Tibial nerve (tissue), 4 donors: ENCODE measurements at regions not wholly inside any gene's neighbourhood (a gene's known extent, or its start where the extent isn't known, plus 50 kb on each side); places are given as distances from the start of the nearest gene placed in this dataset.

Source experiments
- DNase-seq, 2 donors: peaks; one replicate each; pipeline ENCODE4 v3.0.0-alpha.2; 2019; ENCODE audit warnings: low spot score in 2 of 2
- H3K27ac ChIP-seq, 4 donors: fragments of 200-600 bp; sonication (generic) in 3 of 4; one replicate each; pipeline ENCODE4 v1.5.1; 2017 to 2019; ENCODE audit warnings: mild to moderate bottlenecking in 1 of 4
- H3K27me3 ChIP-seq, 2 donors: fragments of 200-600 bp; sonication (generic) in 1 of 2; one replicate each; pipeline versions ENCODE4 v1.5.1 to v1.6.0; 2017 to 2019
- H3K36me3 ChIP-seq, 3 donors: fragments of 200-600 bp; sonication (generic); one replicate each; pipeline ENCODE4 v1.5.1; 2018 to 2019
- H3K4me1 ChIP-seq, 4 donors: fragments of 200-600 bp; sonication (generic) in 3 of 4; one replicate each; pipeline ENCODE4 v1.5.1; 2017 to 2019
- H3K4me3 ChIP-seq, 4 donors: fragments of 200-600 bp; sonication (generic) in 3 of 4; one replicate each; pipeline ENCODE4 v1.5.1; 2017 to 2019; ENCODE audit warnings: mild to moderate bottlenecking in 1 of 4, moderate library complexity in 1 of 4
- H3K9me3 ChIP-seq, 4 donors: fragments of 200-600 bp; sonication (generic) in 3 of 4; one replicate each; pipeline ENCODE4 v1.5.1; 2017 to 2019
- EP300 ChIP-seq, 2 donors: sonication (generic); formaldehyde crosslinking; IDR thresholded peaks; one replicate each; pipeline ENCODE4 v1.6.1; 2017; ENCODE audit warnings: antibody characterized with exemption in 2 of 2, mild to moderate bottlenecking in 1 of 2
- POLR2A ChIP-seq, 2 donors: fragments of 450-650 bp; IDR thresholded peaks; one replicate each; pipeline ENCODE4 v1.6.1; 2017; ENCODE audit warnings: antibody characterized with exemption in 2 of 2, mild to moderate bottlenecking in 2 of 2, moderate library complexity in 2 of 2
- WGBS, 2 donors: methylation state at CpG; one replicate each; pipeline ENCODE4 v1.1.5; 2018; 5-methylcytosine and 5-hydroxymethylcytosine counted together
- TF ChIP-seq, protein P1 (sequence below), 5 experiments: fragments of 200-600 bp in 3 of 5; fragments of 450-650 bp in 2 of 5; sonication (generic) in 3 of 5; IDR thresholded peaks; one replicate each; pipeline ENCODE4 v1.5.1; 2016 to 2019; ENCODE audit warnings: antibody characterized with exemption in 5 of 5, mild to moderate bottlenecking in 3 of 5, moderate library complexity in 2 of 5

DNA sequence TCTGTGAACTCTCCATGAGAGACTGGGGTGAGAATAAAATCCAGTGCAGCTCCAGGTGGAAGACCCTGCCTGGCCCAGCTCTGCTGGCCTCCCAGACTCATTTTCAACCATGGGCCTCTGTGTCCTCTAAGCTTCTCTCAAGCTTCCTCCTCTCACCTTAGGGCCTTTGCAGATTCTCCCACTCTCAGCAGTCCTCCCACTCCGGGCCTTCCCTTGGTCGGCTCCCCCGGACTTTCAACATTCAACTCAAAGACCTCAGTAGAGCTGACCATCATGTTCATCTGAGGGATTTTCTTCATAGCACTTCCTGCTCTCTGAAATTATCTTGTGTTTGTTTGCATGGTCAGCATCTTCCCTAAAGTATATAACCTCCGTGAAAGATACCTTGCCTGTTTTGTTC is 370.5 kb upstream of the ZNF507 start:
- Histone ChIP-seq H3K4me3 (no peak overlapping the region), H3K36me3 (no peaks in the 10 kb centered on the region), H3K27ac (no peak overlapping the region), H3K9me3 (peaks cover 0 to 2% (median 0%) of the 10 kb centered on the region in 4 donors), H3K4me1 (no peaks in the 10 kb centered on the region), H3K27me3 (no peaks in the 10 kb centered on the region)
- no peak for TF ChIP-seq EP300 (IDR thresholded peaks at IDR 0.05)
- TF ChIP-seq, protein P1, sequence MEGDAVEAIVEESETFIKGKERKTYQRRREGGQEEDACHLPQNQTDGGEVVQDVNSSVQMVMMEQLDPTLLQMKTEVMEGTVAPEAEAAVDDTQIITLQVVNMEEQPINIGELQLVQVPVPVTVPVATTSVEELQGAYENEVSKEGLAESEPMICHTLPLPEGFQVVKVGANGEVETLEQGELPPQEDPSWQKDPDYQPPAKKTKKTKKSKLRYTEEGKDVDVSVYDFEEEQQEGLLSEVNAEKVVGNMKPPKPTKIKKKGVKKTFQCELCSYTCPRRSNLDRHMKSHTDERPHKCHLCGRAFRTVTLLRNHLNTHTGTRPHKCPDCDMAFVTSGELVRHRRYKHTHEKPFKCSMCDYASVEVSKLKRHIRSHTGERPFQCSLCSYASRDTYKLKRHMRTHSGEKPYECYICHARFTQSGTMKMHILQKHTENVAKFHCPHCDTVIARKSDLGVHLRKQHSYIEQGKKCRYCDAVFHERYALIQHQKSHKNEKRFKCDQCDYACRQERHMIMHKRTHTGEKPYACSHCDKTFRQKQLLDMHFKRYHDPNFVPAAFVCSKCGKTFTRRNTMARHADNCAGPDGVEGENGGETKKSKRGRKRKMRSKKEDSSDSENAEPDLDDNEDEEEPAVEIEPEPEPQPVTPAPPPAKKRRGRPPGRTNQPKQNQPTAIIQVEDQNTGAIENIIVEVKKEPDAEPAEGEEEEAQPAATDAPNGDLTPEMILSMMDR (IDR thresholded peaks at IDR 0.05), result no peak
- no peak for TF ChIP-seq POLR2A (IDR thresholded peaks at IDR 0.05)
- WGBS, 2 donors, result 90 to 92% methylated on average over 4 of the region's 4 CpGs
- no peak for DNase-seq

DNA sequence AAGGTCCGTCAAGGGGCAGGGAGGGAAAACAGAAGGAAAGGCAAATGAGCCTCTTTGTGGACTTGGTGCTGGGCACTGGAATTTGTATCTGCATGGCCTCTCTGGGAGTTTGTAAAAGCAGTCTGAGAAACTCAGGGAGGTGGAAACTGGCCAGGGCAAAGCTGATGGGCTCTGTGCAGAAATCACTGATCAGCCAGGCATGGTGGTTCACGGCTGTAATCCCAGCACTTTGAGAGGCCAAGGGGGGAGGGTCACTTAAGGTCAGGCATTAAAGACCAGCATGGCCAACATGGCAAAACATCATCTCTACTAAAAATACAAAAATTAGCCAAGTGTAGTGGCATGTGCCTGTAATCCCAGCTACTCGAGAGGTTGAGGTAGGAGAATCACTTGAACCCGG is 369.9 kb upstream of the ZNF507 start:
- H3K27ac ChIP-seq, result no peak overlapping the region
- H3K27me3 ChIP-seq, result no peaks in the 10 kb centered on the region
- TF ChIP-seq POLR2A (IDR thresholded peaks at IDR 0.05) (no peak), EP300 (IDR thresholded peaks at IDR 0.05) (no peak)
- TF ChIP-seq, protein P1 (IDR thresholded peaks at IDR 0.05), result no peak
- 87 to 88% methylated on average over 4 of the region's 4 CpGs for WGBS, 2 donors
- no peaks in the 10 kb centered on the region for H3K4me1 ChIP-seq
- H3K36me3 ChIP-seq, result no peaks in the 10 kb centered on the region
- no peak for DNase-seq
- peaks cover 0 to 2% (median 0%) of the 10 kb centered on the region in 4 donors for H3K9me3 ChIP-seq
- no peak overlapping the region for H3K4me3 ChIP-seq

DNA sequence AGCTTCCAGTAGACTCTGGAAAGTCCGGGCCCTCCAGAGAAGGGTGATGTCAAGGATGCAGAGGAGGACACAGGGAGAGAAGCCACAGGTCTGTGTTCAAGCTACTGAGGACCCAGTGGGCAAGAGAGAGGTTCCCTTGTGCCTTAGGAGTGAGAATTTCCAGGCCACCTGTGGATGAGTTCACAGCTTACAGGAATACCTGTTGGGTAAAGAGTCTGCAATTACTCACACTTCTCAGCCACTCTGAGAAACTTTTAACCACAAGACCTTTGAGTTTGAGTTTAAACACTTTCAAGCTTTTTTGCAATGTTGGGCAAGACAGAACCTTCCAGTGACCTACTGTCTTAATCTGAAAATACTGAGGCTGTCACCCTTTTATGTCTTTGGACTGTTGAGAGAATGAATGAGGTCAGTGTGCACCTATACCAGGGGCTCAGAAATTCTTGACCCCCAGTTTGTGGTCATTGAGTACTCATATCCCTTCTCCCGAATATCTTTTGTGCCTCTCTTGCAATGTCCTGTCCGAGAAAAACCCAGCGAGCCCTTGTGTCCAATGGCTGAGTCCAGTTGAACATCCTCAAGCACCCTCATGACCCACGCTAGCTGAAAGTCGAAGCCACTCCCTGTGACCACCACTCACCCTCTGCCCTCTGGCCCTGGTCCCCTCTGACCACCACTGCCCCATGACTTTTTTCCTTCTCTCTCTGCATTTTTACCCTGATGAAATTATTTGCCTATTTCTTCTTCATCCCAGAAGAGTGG is 368.5 kb upstream of the ZNF507 start:
- WGBS, 2 donors, result 85 to 89% methylated on average over 6 of the region's 6 CpGs
- no peaks in the 10 kb centered on the region for H3K4me1 ChIP-seq
- no peaks in the 10 kb centered on the region for H3K27me3 ChIP-seq
- no peak for TF ChIP-seq EP300 (IDR thresholded peaks at IDR 0.05)
- TF ChIP-seq, protein P1 (IDR thresholded peaks at IDR 0.05), result no peak
- no peak for TF ChIP-seq POLR2A (IDR thresholded peaks at IDR 0.05)
- peaks cover 0 to 2% (median 0%) of the 10 kb centered on the region in 4 donors for H3K9me3 ChIP-seq
- H3K36me3 ChIP-seq, result no peaks in the 10 kb centered on the region
- DNase-seq, result no peak
- no peak overlapping the region for H3K4me3 ChIP-seq
- H3K27ac ChIP-seq, result no peak overlapping the region

DNA sequence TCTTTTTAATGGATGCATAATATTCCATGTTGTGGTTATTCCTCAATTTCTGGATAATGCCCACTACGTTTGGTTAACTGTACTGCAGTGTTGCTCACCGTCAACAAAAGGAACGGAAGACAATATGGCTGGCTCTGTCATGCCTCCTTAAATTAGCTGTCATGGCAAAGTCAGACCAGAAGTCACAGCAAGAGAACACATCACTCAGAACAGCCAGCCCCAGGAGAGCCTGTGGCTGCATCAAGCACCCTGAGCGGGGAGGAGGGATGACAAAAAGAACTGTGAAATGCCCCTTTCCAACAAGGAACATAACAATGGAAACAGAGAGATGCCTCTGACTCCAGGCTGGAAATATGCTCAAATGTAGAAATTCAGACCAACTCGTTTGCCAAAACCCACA is 366.0 kb upstream of the ZNF507 start:
- Histone ChIP-seq H3K27me3 (no peaks in the 10 kb centered on the region), H3K4me1 (peaks cover 0 to 7% (median 0%) of the 10 kb centered on the region in 4 donors), H3K4me3 (no peak overlapping the region), H3K27ac (no peak overlapping the region), H3K36me3 (no peaks in the 10 kb centered on the region), H3K9me3 (no peaks in the 10 kb centered on the region)
- no peak for TF ChIP-seq EP300 (IDR thresholded peaks at IDR 0.05)
- TF ChIP-seq, protein P1 (IDR thresholded peaks at IDR 0.05), result no peak
- WGBS, 2 donors, result 82 to 84% methylated on average over 5 of the region's 5 CpGs
- no peak for DNase-seq

DNA sequence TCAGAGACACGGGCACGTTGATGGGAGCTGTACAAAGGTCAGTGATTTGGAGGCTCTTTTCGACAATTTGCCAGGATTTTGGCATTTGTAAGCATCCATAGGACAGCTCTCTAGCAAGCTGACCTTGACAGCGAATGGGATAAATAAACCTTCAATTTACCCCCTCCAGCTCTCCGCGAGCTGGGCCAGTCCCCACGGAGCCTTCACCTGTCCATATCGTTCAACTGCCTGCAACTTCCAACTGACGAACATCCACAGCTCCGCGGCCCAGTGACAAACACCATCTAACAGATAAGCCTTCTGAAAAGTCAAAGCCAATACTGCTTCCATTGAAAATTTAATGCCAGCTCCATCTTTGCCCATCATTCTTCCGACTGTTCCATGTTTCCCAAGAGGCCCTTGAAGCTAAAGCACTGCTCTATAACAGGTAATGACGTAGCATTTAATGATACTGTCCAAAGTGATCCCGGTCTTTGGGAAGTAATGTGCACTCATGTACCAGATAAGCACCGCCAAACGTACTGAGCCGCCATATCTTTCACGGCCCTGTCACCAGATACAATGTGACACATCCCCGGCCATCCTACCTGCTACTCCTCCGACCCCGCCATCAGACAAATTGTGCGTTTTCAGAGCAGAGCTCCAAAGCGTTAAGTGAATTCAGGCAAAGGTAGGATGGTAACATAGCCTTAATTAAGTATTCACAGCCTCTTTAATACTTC is 365.3 kb upstream of the ZNF507 start:
- H3K36me3 ChIP-seq, result no peaks in the 10 kb centered on the region
- 93 to 94% methylated on average over 23 of the region's 23 CpGs for WGBS, 2 donors
- TF ChIP-seq, protein P1 (IDR thresholded peaks at IDR 0.05), result no peak
- TF ChIP-seq POLR2A (IDR thresholded peaks at IDR 0.05) (no peak), EP300 (IDR thresholded peaks at IDR 0.05) (no peak)
- peaks cover 0 to 12% (median 0%) of the 10 kb centered on the region in 4 donors for H3K4me1 ChIP-seq
- DNase-seq, result no peak
- no peaks in the 10 kb centered on the region for H3K27me3 ChIP-seq
- peaks cover 0 to 2% (median 0%) of the 10 kb centered on the region in 4 donors for H3K9me3 ChIP-seq
- no peak overlapping the region for H3K4me3 ChIP-seq
- H3K27ac ChIP-seq, result no peak overlapping the region
